Neural progenitor cell (in vitro differentiated cells): ENCODE measurements at regions not wholly inside any gene's neighbourhood (a gene's known extent, or its start where the extent isn't known, plus 50 kb on each side); places are given as distances from the start of the nearest gene placed in this dataset.

ENCODE experiments used
- DNase-seq: peaks from one replicate; pipeline ENCODE4 v3.0.0-alpha.2; 2016; ENCODE audit warnings: low spot score
- H2AFZ ChIP-seq: fragments of 200-600 bp; sonication (generic); replicated peaks from 2 replicates; pipeline ENCODE4 v1.6.1; 2016; ENCODE audit warnings: antibody characterized with exemption
- H3F3A ChIP-seq: fragments of 200-600 bp; sonication (generic); 2 replicates; pipeline ENCODE4 v1.6.1; 2016; ENCODE audit warnings: antibody characterized with exemption, low read depth
- H3K27ac ChIP-seq: fragments of 200-600 bp; sonication (generic); 2 replicates; pipeline ENCODE4 v1.5.1; 2016; ENCODE audit warnings: mild to moderate bottlenecking
- H3K27me3 ChIP-seq: fragments of 200-600 bp; sonication (generic); 2 replicates; pipeline ENCODE4 v1.6.1; 2016; ENCODE audit warnings: mild to moderate bottlenecking, moderate library complexity
- H3K36me3 ChIP-seq: fragments of 200-600 bp; sonication (generic); 2 replicates; pipeline ENCODE4 v1.5.1; 2016
- H3K4me1 ChIP-seq: fragments of 200-600 bp; sonication (generic); 2 replicates; pipeline ENCODE4 v1.6.1; 2016; ENCODE audit warnings: mixed run types
- H3K4me2 ChIP-seq: fragments of 200-600 bp; sonication (generic); 2 replicates; pipeline ENCODE4 v1.6.1; 2016
- H3K4me3 ChIP-seq: fragments of 200-600 bp; sonication (generic); 2 replicates; pipeline ENCODE4 v1.5.1; 2016
- H3K79me2 ChIP-seq: fragments of 200-600 bp; sonication (generic); 2 replicates; pipeline ENCODE4 v1.6.1; 2016; ENCODE audit warnings: low read depth
- H3K9ac ChIP-seq: fragments of 200-600 bp; sonication (generic); 2 replicates; pipeline ENCODE4 v1.6.1; 2016
- H3K9me3 ChIP-seq: fragments of 200-600 bp; sonication (generic); 2 replicates; pipeline ENCODE4 v1.5.1; 2016; ENCODE audit warnings: low read depth
- H4K20me1 ChIP-seq: fragments of 200-600 bp; sonication (generic); 2 replicates; pipeline ENCODE4 v1.6.1; 2016; ENCODE audit warnings: low read depth
- H3K27ac Mint-ChIP-seq: 3 replicates; pipeline ENCODE4 v1.8.0; 2021; ENCODE audit warnings: mixed read lengths
- H3K27me3 Mint-ChIP-seq: 2 replicates; pipeline ENCODE4 v1.8.0; 2022; ENCODE audit warnings: low read depth, mild to moderate bottlenecking, inconsistent platforms, moderate library complexity, mixed read lengths; ENCODE audit not compliant: insufficient read depth
- H3K36me3 Mint-ChIP-seq: 3 replicates; pipeline ENCODE4 v1.8.0; 2021; ENCODE audit warnings: mixed read lengths
- H3K4me1 Mint-ChIP-seq: 3 replicates; pipeline ENCODE4 v1.8.0; 2021; ENCODE audit warnings: mixed read lengths
- H3K4me3 Mint-ChIP-seq: 3 replicates; pipeline ENCODE4 v1.8.0; 2021; ENCODE audit warnings: mild to moderate bottlenecking, moderate library complexity, mixed read lengths
- H3K9me3 Mint-ChIP-seq: 3 replicates; pipeline ENCODE4 v1.8.0; 2020; ENCODE audit warnings: mixed read lengths
- EZH2 ChIP-seq: fragments of 200-600 bp; sonication (generic); IDR thresholded peaks from 2 replicates; pipeline ENCODE4 v1.6.1; 2017; ENCODE audit warnings: antibody characterized with exemption, mild to moderate bottlenecking, moderate library complexity
- EZH2phosphoT487 ChIP-seq: fragments of 200-600 bp; sonication (generic); IDR thresholded peaks from 2 replicates; pipeline ENCODE4 v1.6.1; 2017; ENCODE audit warnings: antibody characterized with exemption
- TF ChIP-seq, protein P1 (sequence below): fragments of 200-600 bp; sonication (generic); IDR thresholded peaks from 2 replicates; pipeline ENCODE4 v1.5.1; 2017; ENCODE audit warnings: antibody characterized with exemption, mild to moderate bottlenecking

DNA sequence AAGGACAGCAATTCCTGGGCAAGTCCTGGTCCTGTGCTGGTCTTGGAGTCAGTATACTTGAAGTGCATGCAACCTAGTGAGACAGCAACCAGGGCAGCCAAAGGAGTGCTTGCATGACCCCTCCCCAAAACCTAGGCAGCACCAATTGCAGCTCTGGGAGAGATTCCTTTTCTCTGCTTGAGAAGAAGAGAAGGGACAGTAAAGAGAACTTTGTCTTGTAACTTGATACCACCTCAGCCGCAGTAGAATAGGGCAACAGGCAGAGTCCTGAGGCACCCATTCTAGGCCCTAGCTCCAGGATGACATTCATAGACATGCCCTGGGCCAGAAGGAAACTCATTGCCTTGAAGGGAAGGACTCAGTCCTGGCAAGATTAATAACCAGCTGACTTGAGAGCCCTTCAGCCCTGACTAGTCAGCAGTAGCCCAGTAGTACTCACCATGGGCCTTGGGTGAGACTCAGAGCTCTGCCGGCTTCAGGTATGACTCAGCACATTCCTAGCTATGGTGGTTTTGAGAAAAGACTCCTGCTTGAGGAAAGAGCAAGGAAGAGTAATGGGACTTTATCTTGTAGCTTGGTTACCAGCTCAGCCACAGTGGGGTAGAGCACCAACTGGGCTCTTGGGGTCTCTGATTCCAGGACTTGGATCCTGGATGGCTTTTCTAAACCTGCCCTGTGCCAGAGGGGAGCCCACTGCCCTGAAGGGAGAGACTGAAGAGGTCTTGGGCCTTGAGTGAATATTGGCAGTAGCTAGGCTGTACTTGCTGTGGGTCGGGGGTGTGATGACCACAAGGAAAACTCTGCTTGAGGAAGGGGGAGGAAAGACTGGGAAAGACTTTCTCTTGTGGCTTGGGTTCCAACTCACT is 51.7 kb upstream of the ACADM start:
- no peak overlapping the region for H3K27ac ChIP-seq
- Mint-ChIP-seq H3K27me3 (no peaks in the 10 kb centered on the region), H3K9me3 (no peaks in the 10 kb centered on the region), H3K4me3 (no peak overlapping the region), H3K4me1 (peaks cover 14% of the 10 kb centered on the region), H3K27ac (peak overlapping the region; percentile 61), H3K36me3 (no peaks in the 10 kb centered on the region)
- H3K9me3 ChIP-seq: no peaks in the 10 kb centered on the region
- H3K4me3 ChIP-seq: no peak overlapping the region
- H3K4me2 ChIP-seq: peak overlapping the region; percentile 28
- H3K27me3 ChIP-seq: no peaks in the 10 kb centered on the region
- DNase-seq: peak; percentile 19
- peaks cover 27% of the 10 kb centered on the region for H3K4me1 ChIP-seq
- no peak overlapping the region for H3K9ac ChIP-seq
- TF ChIP-seq EZH2 (no peak), EZH2phosphoT487 (no peak)
- TF ChIP-seq, protein P1, sequence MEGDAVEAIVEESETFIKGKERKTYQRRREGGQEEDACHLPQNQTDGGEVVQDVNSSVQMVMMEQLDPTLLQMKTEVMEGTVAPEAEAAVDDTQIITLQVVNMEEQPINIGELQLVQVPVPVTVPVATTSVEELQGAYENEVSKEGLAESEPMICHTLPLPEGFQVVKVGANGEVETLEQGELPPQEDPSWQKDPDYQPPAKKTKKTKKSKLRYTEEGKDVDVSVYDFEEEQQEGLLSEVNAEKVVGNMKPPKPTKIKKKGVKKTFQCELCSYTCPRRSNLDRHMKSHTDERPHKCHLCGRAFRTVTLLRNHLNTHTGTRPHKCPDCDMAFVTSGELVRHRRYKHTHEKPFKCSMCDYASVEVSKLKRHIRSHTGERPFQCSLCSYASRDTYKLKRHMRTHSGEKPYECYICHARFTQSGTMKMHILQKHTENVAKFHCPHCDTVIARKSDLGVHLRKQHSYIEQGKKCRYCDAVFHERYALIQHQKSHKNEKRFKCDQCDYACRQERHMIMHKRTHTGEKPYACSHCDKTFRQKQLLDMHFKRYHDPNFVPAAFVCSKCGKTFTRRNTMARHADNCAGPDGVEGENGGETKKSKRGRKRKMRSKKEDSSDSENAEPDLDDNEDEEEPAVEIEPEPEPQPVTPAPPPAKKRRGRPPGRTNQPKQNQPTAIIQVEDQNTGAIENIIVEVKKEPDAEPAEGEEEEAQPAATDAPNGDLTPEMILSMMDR: no peak
- H2AFZ ChIP-seq: peak overlapping the region; percentile 4
- no peaks in the 10 kb centered on the region for H3K36me3 ChIP-seq
- peaks cover 16% of the 10 kb centered on the region for H3F3A ChIP-seq
- H4K20me1 ChIP-seq: no peaks in the 10 kb centered on the region
- H3K79me2 ChIP-seq: peaks cover 78% of the 10 kb centered on the region

DNA sequence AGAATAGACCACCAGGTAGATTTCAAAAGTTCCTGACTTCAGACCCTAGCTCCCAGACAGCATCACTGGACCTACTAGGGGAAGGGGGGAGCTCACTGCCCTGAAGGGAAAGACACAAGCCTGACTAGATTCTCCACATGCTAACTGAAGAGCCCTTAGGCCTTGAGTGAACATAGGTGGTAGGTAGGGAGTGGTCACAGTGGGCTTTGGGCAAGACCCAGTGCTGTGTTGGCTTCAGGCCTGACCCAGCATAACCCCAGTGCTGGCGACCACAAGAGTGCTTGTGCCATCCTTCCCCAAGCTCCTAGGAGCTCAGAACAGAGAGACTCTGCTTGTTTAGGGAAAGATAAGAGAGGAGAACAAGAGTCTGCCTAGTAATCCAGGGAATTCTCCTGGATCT is 51.1 kb upstream of the ACADM start:
- peaks cover 16% of the 10 kb centered on the region for H3F3A ChIP-seq

DNA sequence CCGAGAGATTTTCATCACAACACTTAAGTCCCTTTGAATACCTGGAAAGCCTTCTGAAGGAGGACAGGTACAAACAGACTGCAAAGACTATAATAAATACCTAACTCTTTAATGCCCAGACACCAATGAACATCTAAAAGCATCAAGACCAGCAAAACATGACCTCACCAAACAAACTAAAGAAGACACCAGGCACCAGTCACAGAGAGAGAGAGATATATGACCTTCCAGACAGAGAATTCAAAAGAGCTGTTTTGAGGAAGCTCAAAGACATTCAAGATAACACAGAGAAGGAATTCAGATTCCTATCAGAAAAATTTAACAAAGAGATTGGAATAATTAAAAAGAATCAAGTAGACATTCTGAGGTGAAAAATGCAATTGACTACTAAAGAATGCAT is 50.6 kb upstream of the ACADM start:
- H3K4me1 Mint-ChIP-seq: peaks cover 15% of the 10 kb centered on the region

More for the DNA sequence above, 51.1 kb upstream of the ACADM start:
- Mint-ChIP-seq H3K27ac (no peak overlapping the region), H3K36me3 (no peaks in the 10 kb centered on the region), H3K9me3 (no peaks in the 10 kb centered on the region), H3K4me1 (peaks cover 15% of the 10 kb centered on the region), H3K27me3 (no peaks in the 10 kb centered on the region), H3K4me3 (no peak overlapping the region)
- Histone ChIP-seq H3K79me2 (peaks cover 76% of the 10 kb centered on the region), H3K9ac (no peak overlapping the region), H3K9me3 (no peaks in the 10 kb centered on the region), H3K4me2 (no peak overlapping the region), H4K20me1 (no peaks in the 10 kb centered on the region), H3K27ac (no peak overlapping the region), H3K4me3 (no peak overlapping the region), H3K4me1 (peaks cover 27% of the 10 kb centered on the region), H2AFZ (no peak overlapping the region), H3K36me3 (no peaks in the 10 kb centered on the region), H3K27me3 (no peaks in the 10 kb centered on the region)
- TF ChIP-seq EZH2phosphoT487 (no peak), EZH2 (no peak)
- TF ChIP-seq, protein P1: no peak
- DNase-seq: no peak

More for the DNA sequence above, 50.6 kb upstream of the ACADM start:
- Mint-ChIP-seq H3K27me3 (no peaks in the 10 kb centered on the region), H3K27ac (no peak overlapping the region), H3K9me3 (no peaks in the 10 kb centered on the region), H3K4me3 (no peak overlapping the region), H3K36me3 (no peaks in the 10 kb centered on the region)
- H3K9me3 ChIP-seq: no peaks in the 10 kb centered on the region
- H3K79me2 ChIP-seq: peaks cover 72% of the 10 kb centered on the region
- peaks cover 16% of the 10 kb centered on the region for H3F3A ChIP-seq
- H3K4me1 ChIP-seq: peaks cover 27% of the 10 kb centered on the region
- H3K36me3 ChIP-seq: no peaks in the 10 kb centered on the region
- no peak for DNase-seq
- no peak for TF ChIP-seq EZH2phosphoT487
- no peak for TF ChIP-seq EZH2
- TF ChIP-seq, protein P1: no peak
- H3K27me3 ChIP-seq: no peaks in the 10 kb centered on the region
- H3K27ac ChIP-seq: no peak overlapping the region
- no peak overlapping the region for H2AFZ ChIP-seq
- no peaks in the 10 kb centered on the region for H4K20me1 ChIP-seq
- H3K9ac ChIP-seq: no peak overlapping the region
- H3K4me3 ChIP-seq: no peak overlapping the region
- H3K4me2 ChIP-seq: no peak overlapping the region
